ENCODE measurements at regions not wholly inside any gene's neighbourhood (a gene's known extent, or its start where the extent isn't known, plus 50 kb on each side); places are given as distances from the start of the nearest gene placed in this dataset.

DNA sequence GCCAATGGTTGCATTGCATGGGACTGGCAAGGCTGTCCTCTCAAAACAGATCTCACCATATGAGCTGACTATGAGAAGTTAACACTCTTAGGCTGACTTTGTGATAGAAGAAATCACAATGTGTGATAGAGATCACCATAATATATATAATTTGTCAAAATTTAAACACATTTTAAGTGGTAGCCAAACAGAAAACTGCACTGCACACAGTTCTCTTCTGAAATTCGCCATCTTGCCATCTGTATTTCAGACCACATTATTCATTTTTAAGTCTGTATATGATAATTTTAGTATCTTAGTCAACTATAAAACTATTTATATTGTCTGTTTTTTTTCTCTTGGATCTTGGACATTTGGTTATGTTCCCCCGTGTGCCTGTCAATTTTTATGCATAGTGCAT, 374.7 kb downstream of the AJAP1 start:
- no peak overlapping the region for H3K4me3 ChIP-seq (ENCODE audit: low read length)
- no peak for DNase-seq (ENCODE audit: low read depth, low spot score)

DNA sequence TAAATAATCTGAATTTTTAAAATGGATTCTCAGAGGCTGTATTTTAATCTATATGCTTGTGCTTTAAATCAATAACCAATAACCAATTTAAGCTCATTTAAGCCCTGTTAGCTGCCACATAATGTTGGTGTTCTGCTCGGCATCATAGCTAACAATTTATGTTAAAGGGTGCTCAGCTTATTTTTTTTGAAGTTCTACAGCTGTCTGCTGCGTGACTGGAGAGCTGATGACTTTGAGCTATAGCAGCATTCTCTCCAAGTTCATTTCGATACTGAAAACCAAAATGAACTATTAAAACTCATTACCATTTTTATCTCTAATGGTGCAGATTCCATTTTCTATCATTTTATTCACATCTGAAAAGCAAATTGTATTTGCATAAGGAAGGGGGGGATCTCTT, 357.8 kb downstream of the AJAP1 start:
- no peak overlapping the region for H3K4me3 ChIP-seq (ENCODE audit: low read length)
- DNase-seq (ENCODE audit: low read depth, low spot score), result no peak

DNA sequence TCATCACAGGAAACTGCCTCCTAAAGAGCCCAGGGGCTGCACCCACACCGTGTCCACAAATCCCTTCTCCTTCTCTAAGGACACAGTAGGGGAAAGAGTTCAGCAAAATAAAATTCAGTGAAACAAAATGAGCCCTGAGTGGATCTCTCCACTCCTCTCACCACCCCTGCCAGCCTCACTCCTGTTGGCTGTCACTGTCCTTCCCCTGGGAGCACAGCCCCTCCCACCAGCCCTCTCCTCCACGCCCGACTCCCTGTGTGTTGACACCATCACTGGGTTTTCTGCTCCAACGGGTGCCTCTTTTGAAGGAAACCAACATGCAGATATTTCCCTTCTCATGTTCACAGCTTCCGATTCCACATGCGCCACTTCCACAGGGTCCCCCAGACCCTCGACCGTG, 356.2 kb downstream of the AJAP1 start:
- DNase-seq (ENCODE audit: low read depth, low spot score), result no peak

DNA sequence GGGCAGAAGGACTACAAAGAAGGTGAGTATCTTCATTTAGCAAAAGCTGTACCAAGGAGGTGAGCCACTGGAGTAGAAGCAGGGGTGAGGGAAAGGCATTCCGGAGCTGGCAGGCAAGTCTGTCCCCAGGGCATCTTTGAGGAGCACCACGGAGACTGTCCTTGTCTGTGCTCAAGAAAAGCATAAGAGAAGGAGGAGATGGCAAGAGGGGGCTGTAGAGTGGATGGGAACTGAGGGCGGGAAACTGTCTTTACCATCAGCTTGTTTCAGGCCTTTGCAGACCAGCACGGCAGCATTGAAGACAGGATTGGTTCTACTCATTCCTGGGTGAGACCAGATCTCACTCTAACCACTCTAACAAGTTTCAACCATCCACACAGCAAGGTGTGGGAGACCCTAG, 355.8 kb downstream of the AJAP1 start:
- no peak overlapping the region for H3K4me3 ChIP-seq (ENCODE audit: low read length)
- no peak for DNase-seq (ENCODE audit: low read depth, low spot score)

More for the DNA sequence above, 356.2 kb downstream of the AJAP1 start:
- no peak overlapping the region for H3K4me3 ChIP-seq (ENCODE audit: low read length)

DNA sequence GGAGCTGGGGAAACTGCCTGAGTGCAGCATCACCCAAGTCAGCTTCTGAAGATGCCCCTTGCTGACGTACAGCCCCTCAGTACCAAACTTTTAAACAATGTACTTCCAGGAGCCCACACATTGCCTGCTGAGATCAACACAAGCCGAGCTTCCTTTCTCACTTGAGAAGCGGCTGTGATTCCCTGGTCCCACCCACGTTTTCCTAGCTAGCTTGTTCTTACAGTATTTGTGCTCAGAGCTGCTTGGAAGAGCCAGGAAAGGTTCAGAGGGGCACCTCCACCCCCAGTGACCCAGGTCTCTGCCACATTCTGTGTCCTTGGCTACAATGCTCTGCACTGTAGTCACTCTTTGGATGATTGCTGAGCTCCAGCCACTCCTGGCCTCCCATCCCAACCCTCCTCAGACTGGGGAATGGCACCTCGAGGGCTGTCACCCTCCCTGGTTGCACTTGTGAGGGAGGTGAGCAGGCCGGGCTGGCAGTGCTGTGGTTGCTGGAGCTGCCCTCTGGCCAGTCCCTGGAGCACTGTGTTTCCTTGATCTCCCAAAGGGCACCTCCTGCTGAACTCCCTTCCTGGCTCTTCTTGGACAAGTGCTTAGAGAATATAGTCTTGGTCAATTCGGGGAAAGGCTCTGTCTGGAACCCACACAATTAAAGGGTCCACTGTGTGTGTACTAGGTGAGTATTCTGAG, 355.1 kb downstream of the AJAP1 start:
- no peak overlapping the region for H3K4me3 ChIP-seq (ENCODE audit: low read length)
- DNase-seq (ENCODE audit: low read depth, low spot score), result no peak

DNA sequence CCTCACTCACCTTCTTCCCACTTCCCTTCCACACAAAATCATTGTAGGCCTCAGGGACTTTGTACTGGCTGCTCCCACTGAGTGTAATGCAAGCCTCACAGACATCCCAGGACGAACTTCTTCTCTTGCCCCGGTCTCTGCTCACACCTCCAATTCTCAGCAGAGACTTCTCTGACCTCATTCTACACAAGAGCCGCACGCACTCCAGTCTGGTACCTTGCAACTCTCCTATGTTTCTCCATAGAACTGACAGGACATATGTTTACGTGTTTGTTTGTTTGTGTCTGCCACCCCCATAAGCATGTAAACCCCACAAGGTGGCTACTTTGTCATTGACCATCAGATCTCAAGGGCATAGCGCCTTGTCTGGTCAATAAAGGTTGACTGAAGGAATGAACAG, 350.8 kb downstream of the AJAP1 start:
- no peak overlapping the region for H3K4me3 ChIP-seq (ENCODE audit: low read length)

DNA sequence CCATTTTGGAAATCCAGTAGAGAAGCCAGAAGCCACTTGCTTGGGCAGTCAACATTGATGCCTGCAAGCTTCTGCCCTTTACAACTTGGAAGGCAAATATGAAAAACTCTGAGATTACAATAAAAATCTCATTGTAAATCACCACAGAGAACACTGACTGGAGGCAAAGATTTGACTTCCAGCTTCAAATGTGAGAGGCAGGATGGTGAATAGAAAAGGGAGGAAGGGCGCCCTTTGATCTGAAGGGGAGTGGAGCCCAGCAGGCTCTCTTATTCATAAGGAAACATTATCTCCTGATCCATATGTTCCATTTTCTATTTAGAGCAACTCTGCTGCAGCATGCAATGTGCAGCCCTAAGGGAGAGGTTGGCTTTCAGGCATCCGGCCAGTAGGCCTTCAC, 348.3 kb downstream of the AJAP1 start:
- DNase-seq (ENCODE audit: low read depth, low spot score), result no peak
- H3K4me3 ChIP-seq (ENCODE audit: low read length), result no peak overlapping the region

More for the DNA sequence above, 350.8 kb downstream of the AJAP1 start:
- DNase-seq (ENCODE audit: low read depth, low spot score), result no peak

DNA sequence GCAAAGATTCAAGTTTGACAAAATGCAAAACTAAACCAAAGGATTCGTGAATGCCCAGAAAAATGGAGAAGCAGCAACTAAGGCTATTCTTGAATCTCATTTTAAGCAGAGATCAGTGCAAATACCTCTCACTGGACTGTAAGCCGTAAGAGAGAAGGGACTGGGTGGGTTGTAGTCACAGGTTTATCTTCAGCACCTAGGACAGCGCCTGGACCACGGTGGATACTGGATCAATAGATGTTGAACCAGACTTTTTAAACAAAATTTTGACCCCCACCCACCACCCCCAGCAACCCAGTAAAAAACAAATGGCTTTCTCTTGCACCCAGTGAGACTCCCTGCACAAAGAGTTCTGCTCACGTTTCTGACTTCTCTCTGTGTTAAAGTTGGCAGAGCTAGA, 347.1 kb downstream of the AJAP1 start:
- no peak overlapping the region for H3K4me3 ChIP-seq (ENCODE audit: low read length)
- no peak for DNase-seq (ENCODE audit: low read depth, low spot score)

DNA sequence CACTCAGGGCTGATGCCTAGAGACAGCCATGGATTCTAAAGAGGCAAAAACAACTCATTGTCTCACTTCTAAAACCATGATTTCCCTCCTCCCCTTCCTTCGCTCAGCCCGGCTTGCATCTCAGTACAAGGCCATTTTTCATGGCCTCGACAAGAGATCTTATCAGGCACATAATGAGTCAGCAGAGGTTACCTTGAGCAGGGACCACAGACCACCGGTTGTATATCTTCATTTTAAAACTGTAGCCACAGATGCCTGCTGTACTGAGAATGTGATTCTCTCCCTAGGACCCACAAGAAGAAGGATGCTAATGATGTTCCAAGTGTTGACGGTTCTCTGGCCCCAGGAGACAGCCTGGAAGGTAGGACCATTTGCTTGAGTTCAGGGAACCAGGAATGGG, 331.9 kb downstream of the AJAP1 start:
- no peak overlapping the region for H3K4me3 ChIP-seq (ENCODE audit: low read length)
- DNase-seq (ENCODE audit: low read depth, low spot score), result no peak

DNA sequence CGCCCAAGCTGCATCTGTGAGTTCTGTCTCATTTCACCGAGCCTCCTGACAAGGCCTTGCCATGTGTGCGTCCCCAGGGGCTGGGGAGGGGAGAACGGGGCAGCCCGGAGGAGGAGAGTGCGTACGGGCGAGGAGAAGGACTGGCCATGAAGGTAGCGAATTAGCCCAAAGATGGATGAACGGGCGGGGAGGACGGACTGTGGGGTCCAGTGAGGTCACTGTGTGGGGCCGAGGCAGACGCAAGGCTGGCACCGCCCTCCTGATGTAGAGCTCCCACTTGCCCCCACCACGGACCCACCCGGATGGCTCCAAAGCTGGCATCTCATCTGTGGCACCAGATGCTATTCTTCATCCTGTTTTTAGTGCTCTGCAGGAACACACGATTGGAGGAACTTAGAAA, 330.4 kb downstream of the AJAP1 start:
- no peak overlapping the region for H3K4me3 ChIP-seq (ENCODE audit: low read length)
- no peak for DNase-seq (ENCODE audit: low read depth, low spot score)

DNA sequence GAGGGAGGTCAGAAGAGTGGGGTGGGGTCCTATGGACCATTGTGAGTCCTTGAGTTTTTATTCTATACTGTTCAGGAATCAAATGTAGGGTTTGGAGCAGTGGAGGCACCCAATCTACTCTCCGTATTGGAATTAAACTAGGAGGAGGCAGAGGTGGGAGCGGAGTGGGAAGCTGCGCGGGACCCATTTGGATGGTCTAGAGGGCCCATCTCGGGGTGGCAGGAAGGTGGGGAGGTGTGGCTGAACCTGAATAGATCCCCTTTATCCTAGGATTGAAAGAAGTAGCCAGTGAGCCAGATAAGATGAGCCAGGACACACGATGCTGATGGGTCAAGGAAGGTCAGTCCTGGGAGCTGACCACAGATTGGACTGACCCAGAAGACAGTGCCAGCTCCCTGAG, 325.8 kb downstream of the AJAP1 start:
- H3K4me3 ChIP-seq (ENCODE audit: low read length), result no peak overlapping the region
- DNase-seq (ENCODE audit: low read depth, low spot score), result no peak

DNA sequence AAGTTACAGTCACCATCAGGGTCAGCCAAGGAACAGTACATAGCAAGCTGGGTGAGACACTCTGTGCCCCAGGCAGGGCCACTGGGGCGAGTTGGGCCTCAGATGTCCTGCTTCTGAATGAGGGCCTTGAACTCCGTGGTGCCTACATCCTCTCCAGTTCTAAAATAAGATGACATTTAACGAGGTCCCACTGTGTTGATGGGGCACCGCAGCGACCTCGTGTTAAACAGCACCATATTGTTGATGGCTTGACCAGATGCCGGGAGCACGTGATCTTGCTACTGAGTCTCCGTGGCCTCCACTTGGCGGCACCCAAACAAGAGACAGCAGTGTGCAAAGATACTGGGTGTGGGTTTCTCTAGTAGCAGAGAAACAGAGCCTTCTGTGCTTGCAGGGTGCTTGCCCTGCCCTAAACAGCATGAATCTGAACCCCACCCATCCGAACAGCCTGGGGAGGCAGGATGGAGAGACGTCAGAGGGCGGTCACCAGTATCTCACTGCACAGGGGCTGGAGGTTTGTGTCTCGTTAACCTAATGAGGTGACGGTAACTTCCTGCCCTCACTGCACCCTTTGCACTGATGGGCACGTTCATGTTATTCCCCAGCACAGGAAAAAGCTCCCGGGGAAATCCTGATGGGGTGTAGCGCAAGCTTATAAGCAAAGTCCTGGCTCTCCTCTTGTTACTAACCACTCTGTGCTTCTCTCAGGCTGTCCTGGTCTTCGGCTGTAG, 324.4 kb downstream of the AJAP1 start:
- DNase-seq (ENCODE audit: low read depth, low spot score), result no peak
- no peak overlapping the region for H3K4me3 ChIP-seq (ENCODE audit: low read length)

DNA sequence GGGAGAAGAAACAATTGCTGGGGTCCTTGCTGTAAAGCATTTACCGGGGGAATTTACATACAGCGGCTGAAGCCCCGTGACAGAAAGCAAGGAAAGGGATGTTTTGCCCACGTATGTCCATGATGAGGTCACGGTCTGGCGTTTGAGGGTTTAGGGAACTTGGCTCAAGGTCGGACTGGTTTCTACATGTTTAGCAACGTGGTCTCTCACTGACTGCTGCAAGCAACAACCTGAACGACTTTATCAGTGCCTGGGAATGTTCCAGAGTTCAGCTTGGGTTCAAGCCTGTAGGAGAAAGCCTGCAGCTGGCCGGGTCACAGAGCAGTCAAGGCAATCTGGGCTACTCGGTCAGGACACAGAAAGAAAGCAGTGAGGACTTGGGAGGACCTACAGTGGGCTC, 323.3 kb downstream of the AJAP1 start:
- DNase-seq (ENCODE audit: low read depth, low spot score), result no peak

DNA sequence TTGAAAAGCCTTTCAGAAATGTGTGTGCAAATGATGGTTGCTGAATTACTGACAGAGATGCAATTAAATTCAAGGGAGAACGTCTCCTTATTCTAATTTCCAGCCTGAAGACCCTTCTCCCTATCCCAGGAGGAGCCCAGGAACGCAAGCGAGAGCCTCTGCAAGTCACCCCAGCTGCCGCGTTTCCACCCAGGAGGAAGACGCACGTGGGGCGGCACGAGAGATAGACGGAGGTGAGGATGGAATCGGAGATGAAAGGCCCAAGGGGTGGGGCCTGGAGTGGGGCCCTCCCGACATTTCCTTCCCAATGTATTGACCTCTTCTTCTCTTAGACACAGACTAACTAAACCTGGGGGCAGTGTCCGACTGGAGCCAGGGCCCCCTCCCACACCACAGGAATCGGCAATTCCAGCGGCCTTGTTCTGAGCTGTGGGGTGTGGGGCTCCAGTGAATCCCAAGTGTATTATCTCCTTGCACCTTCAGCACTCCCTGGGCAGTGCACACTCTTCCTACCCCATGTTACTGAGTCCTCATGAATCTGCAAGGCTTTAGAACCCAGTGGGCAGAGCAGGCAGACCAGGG, 322.5 kb downstream of the AJAP1 start:
- no peak overlapping the region for H3K4me3 ChIP-seq (ENCODE audit: low read length)
- DNase-seq (ENCODE audit: low read depth, low spot score), result no peak

More for the DNA sequence above, 323.3 kb downstream of the AJAP1 start:
- no peak overlapping the region for H3K4me3 ChIP-seq (ENCODE audit: low read length)

DNA sequence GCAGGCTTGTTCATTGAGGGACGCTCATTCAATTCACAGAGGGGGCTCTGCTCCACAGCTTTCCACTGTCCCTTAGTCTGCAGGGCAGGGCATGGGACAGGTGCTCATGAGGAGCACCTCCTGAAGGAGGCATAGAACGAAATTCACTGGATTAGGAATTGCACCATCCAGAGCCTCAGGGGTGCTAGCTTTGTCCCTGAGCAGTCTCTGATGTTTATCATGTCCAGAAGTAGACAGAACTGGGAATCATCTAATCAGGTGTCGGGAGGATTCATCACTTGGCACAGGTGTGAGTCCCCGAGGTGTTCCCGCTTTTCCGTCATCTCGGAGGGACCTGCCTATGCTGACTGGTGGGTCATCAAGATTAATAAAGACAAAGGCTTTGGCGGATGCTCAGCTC, 321.4 kb downstream of the AJAP1 start:
- no peak for DNase-seq (ENCODE audit: low read depth, low spot score)
- H3K4me3 ChIP-seq (ENCODE audit: low read length), result no peak overlapping the region

DNA sequence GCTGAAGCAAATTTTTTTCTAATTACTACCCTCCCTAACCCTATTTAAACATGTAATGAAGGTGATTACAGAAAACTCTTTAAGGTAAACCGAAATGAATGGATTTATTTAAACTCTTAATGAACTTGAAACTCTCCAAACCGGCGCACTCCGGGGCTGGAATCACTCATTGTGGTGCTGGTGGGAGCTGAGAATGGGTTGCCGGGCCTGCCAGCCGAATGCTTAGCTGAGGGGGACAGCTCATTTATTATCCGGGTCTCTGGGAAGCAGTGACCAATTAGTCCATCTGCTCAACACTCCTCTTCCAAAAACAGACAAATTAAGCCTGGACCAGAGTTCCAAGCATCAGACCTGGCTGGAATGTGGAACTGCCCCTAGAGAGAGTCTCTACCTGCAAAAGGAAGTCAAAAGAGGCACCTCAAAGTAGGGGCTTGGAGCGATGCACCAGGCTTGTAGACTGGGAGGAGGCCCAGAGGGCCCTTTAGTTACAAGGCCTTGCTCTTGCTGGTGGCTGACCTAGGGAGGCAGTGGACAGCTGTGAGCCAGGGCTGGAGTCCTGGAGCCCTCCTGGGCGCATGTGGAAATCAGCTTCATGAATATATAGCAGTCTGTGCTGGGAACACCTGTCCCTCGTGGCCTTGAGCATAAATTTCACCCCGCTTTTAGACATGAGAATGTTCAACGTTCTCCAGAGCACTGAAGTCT, 320.7 kb downstream of the AJAP1 start:
- no peak for DNase-seq (ENCODE audit: low read depth, low spot score)
- H3K4me3 ChIP-seq (ENCODE audit: low read length), result no peak overlapping the region

DNA sequence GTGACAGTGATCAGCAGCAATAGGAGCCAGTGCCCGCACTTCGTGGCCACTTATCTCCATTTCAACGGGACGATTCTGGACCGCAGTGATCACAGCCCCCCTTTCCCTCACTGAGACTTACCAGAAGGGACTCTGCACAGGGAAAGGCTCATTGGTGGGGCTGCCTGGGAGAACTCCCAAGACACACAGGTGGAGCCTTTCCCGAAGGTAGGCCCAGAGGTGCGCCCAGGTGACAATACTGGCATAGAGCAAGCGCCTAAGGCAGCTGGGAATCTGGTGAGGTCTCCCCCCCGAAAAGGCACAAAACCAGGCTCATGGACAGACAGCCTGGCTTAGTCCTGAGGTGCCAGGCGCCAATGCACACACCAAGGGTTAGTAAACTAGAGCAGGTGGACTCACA, 318.9 kb downstream of the AJAP1 start:
- DNase-seq (ENCODE audit: low read depth, low spot score), result no peak
- no peak overlapping the region for H3K4me3 ChIP-seq (ENCODE audit: low read length)

DNA sequence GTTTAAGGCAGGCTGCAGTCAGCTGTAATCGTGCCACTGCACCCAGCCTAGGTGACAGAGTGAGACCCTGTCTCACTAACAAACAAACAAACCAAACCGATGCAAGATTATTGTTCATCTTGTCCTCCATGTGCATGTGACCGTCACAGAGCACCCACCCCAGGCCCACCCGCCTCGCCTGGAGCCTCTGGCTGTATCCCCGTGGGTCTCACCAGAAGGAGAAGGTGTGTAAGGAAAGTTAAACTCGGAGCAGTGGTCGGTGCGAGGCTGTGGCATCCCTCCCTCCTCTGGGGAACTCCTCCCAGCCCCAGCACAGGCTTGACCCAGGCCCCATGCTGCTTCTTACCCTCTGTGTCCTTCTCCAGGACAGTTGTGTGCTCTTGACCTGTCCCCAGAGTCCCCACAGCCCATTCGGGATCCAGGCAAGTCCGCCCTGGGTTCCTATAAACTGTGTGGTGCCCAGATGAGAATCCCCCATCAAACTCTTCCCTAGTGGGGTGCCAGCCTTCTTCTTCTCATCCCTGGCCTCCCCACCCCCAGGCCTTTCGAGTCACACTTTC, 318.4 kb downstream of the AJAP1 start:
- no peak for DNase-seq (ENCODE audit: low read depth, low spot score)
- H3K4me3 ChIP-seq (ENCODE audit: low read length), result no peak overlapping the region

DNA sequence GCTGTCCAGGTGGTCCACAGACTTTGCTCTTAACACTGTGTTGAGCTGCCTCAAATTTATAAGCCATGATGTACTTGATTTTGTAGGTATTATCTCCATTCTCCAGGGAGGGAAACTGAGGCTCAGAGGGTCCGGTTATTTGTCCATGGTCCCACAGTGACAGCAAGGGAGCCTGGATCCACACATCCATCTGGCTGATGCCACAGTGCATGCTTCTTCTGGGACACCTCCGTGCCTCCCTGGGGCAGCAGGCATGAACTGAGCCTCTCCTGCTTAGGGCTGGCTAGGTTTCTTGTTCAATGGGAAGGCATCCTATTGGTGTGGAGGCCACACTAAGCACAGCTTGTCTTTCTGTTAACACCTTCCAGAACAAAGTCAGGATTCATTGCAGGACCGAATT, 317.3 kb downstream of the AJAP1 start:
- DNase-seq (ENCODE audit: low read depth, low spot score), result no peak
- H3K4me3 ChIP-seq (ENCODE audit: low read length), result no peak overlapping the region

DNA sequence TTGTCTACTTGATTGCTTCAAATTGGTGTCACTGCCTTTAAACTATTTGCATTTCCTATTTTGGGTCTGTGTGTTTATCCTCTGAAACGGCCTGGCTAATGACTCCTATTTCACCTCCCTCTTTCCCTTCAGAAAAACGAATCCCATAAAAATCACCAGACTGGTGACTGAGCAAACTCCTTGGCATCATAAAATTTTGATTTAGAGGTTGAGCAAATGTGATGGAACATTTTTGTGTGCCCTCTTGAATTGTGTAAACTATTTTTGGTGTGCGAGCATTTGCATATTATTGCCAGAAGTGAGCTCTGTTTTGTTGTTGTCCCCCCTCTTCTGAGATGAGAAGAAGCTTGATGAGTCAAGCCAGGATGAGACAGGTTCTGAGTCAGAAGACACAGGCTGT, 316.1 kb downstream of the AJAP1 start:
- no peak for DNase-seq (ENCODE audit: low read depth, low spot score)
- H3K4me3 ChIP-seq (ENCODE audit: low read length), result no peak overlapping the region
